Epidermal melanocyte (primary cell): ENCODE measurements at regions not wholly inside any gene's neighbourhood (a gene's known extent, or its start where the extent isn't known, plus 50 kb on each side); places are given as distances from the start of the nearest gene placed in this dataset.
"Not testable (repeated sequence)": the region's sequence is repeated elsewhere in the genome, so short reads cannot be mapped to it uniquely, and the experiment has no call there.

Experiments
- DNase-seq: peaks from one replicate; pipeline ENCODE4 v3.0.0; 2011; ENCODE audit warnings: low spot score; ENCODE audit not compliant: insufficient read length

DNA sequence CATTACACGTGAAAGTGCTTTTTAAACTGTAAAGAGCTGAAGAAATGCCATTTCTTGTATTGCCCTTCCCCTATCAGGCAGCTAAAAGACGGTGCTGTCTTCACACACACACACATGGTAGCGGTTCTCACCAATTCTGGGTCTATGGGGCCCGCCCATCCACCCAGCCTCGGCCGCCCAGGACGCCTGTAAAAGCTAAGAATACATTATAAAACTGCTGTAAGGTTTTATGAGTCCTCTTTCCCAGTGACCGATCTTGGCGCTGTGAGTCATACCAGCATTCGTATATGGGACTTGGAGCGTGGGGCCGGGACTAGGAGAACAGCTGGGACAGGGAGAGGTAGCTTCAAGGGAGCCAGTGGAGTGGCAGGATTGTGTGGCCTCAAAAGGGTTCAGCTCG is 149.7 kb upstream of the CADM1 start:
- no peak for DNase-seq

DNA sequence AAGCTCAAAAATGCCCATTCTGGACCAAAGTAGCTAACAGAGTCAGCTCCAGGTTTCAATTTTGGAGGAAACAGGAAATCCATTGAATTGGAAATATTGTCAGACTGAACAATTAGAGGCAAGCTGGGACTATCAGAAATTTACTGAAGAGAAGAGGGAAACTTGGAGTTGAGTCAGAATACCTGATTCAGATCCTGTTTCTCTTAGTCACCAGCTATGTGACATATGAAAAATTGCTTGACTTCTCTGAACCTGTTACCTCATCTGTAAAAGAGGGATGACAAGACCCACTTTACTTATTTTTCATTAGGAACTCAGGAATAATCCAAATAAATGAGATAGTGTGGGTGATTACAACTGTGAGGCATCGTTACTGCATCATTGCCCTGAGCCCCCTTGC is 148.9 kb upstream of the CADM1 start:
- no peak for DNase-seq

DNA sequence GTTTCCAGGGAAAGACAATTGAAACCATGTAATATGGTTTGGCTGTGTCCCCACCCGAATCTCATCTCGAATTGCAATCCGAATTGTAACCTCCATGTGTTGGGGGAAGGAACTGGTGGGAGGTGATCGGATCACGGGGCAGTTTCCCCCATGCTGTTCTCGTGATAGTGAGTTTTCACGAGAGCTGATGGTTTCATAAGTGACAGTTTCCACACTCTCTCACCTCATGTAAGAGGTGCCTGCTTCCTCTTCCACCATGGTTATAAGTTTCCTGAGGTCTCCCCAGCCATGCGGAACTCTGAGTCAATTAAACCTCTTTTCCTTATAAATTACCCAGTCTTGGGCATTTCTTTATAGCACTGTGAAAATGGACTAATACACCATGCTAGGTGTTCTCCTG is 148.3 kb upstream of the CADM1 start:
- DNase-seq, result no peak

DNA sequence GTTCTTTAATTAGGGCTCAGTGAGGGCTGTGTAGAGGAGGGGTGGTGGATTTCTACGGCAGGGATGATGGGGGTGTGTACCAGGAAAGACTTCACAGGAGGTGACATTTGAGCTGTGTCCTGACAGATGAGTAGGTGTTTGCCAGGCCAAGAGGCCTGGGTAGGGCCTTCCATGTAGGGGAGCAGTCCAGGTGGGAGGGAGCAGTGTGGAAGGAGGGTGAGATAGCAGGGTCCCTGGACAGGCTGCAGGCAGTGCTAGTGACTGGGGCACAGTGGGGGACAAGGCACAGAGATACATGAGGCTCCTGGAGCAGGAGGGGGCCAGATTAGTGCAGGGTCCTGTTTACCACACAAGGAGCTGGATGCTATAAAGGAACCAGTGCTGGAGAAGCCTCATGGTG is 147.9 kb upstream of the CADM1 start:
- DNase-seq, result no peak

DNA sequence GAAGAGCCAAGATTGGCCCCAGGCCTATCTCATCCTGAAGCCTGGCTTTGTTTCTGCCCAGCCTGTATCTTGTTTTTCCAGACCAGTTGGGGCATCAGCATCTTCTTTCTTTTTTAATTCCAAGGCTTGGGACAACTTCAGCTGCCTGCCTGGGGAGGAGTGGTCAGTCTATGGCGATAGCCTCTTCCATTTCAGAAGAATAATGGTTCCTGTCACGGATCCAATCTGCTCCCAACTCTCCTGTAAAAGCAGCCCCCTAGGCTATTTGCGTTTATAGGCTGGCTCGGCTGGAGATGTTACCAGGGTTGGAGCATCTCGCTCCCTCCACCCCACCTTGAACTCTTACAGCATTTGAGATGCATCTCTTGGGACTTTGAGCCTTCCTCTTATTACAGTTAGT is 145.2 kb upstream of the CADM1 start:
- no peak for DNase-seq

DNA sequence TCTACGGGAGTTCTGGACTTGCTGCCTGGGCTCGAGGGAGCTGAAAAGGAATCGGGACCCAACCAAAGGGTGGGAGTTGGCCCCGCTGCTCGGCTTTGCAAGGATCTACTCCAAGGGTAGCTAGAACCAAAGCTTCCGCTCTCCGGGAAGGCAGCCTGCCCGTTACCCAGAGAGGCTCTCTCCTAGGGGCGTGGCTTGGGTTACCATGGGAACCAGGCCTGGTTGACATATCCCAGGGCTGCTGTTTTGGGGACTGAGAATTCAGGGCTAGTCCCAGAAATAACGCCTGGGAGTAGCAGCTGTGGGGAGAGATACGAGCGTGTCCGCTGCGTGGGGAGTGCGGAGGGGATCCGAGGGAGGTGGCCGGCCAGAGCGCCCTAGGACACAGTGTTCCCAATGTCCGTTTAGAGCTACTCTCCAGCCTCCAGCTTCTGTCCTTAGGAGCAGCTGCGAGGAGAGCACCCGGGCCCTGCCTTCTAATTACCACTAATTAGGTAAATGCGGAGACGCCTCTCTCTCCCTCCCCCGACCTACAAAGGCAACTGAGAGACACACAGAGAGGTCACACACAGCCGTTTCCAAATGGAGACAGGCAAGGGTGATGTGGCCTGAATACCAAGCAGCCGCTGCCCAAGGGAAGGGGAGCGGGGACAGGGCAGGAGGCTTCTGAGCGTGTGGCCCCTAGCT is 141.6 kb upstream of the CADM1 start:
- no peak for DNase-seq

DNA sequence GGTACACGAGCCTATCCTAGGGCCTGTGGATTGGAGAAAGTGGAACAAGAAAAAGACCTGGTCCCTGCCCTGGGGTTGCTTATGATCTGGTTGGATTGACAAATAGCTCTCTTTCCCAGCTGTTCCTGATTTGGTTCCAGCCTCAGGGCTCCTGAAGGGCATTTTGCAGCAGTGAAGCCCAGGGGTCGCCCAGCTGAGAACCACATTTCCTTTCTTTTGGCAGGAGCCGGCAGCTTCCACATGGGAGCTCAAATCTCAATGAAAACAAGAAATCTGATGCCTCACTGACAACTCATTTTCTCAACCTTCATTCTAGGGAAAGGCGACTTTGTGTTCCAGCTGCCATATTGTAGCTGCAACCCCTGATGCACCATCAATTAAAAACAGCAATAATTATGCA is 140.6 kb upstream of the CADM1 start:
- DNase-seq, result no peak

DNA sequence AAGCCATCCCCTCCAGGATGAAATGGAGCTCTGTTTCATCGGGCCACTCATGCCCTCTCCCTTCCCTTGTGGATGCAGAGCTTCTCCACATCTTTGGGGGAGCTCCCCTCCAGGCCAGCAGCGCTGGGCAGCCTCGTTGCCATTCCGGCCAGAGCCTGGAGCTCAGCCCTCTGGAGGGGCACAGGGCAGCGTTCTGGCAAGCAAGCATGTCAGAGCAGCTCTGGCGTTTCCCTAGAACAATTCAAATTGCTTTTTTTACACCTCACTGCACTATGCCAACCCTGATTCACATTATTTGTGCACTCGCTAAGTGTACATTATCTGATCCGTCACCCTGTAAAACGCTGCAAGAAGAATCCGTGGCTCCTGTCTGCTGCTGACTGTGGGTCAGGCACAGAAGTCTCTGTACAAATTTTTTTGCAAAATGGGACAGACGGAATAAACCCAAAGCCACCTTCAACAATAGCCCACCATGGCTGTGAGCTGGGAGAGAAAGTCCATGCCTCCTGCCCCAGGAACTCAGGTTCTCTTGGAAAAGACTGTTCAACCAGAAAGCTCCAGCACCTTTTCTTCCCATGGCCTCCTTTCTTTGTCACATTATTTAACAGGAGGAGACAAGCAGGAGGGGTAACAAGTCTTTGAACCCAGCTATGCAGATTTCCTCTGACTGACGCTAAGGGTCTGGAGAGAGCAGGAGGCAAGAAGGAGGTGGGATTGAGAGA is 139.5 kb upstream of the CADM1 start:
- no peak for DNase-seq

DNA sequence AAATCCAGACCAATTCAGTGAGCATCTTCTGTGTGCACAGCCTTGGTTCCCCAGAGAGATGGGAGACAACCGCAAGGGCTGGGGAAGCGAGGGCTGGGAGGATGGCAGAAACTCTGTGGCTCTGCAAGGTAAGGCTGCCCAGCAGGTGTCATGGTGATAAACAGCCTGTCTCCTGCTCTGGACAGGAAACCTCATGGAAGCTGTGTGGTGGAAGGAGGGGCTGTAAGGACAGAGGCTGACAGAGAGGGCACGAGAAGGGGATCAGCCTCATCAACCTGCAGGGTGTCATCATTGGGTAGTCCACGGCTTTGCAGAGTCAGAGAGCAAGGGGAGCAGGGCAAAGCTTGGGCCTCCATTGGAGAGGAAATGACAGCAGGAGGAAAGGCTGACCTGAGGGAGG is 138.4 kb upstream of the CADM1 start:
- DNase-seq, result no peak

DNA sequence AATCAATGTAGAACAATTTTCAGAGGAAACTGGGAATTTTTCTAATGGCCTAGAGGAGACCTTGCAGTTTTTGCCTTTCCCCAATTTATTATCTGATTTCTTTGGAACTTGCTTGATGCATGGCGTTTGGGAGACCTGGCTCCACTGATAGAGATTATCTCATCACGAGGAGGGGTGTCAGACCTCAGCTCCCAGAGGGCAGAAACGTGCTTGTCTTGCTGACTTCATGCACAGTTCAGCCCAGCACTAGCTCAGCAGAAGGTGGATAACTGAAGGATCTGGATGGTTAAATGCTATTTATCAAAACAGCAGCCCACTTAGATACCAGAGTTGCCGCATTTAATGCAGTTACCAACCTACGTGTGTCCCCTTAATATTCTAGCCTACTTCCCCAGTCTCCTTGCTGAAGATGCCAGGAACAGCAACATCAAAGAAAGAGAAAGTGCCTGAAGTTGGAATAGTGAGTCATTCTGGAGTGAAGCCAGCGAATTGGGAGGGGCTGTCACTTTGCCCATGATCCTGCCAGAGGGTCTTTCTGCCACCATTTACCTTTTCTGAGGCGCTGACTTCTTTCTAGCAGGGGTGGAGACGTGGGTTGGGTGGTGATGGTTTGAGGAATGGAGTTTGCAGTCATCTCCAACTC is 133.5 kb upstream of the CADM1 start:
- DNase-seq, result no peak

DNA sequence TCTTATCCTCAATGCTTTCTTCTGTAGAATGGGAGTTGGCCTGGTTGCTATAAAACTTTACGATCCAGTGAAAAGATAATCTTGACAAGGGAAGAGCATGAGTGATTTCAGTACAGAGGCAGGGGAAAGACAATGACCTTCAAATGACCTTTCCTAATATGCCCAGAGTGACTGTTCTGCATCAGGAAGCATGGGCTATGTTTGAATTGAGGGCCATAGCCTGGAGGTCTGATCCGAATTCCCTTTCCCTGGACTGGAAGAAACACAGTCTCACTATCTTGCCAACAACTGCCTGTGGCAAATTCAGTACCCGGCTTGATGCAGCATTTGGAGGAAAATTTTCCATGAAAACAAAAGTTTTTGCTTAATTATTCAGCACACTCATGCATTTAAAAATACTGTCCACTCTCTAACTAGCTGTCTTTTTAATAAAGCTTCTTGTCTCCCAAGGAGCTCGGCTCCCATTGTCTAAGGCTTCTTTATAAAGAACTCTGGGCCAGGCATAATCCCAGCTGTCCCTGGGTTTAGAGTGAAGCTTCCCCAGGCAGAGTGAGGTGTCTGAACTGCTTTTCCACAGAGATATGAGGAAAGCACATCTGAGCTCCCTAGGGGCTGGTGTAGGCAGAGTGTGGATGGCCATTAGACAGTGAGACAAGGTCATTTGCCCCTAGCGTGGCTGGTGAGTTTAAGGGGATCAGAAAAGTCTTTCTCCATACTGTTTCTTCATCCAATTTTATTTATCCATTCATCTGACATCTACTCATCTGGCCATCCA is 132.7 kb upstream of the CADM1 start:
- peak; percentile 66 for DNase-seq

DNA sequence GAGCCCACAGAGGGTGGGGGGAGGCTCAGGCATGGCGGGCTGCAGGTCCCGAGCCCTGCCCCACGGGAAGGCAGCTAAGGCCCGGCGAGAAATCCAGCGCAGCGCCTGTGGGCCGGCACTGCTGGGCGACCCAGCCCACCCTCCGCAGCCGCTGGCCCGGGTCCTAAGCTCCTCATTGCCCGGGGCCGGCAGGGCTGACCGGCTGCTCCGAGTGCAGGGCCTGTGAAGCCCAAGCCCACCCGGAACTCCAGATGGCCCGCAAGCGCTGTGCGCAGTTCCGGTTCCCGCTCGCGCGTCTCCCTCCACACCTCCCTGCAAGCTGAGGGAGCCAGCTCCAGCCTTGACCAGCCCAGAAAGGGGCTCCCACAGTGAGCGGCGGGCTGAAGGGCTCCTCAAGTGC is 129.8 kb upstream of the CADM1 start:
- DNase-seq, result not testable (repeated sequence)

DNA sequence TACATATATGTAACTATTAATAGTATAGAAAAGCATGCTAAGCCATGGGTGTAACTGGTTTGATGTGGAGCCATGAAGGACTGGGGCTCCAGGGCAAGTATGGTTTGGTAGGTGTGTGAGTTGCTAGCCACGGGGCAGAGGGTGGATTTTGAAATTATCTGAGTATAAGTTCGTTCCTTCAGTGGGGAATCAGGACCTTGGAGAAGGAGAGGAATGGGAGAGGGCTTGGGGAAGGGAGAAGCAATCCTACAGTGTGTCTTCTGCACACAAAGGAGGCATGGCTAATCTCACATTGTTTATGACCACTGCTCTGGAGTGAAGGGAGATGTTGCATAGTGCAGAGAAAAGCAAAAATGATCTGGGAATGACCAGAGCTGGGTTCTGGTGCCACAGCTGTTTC is 127.8 kb upstream of the CADM1 start:
- DNase-seq, result no peak

DNA sequence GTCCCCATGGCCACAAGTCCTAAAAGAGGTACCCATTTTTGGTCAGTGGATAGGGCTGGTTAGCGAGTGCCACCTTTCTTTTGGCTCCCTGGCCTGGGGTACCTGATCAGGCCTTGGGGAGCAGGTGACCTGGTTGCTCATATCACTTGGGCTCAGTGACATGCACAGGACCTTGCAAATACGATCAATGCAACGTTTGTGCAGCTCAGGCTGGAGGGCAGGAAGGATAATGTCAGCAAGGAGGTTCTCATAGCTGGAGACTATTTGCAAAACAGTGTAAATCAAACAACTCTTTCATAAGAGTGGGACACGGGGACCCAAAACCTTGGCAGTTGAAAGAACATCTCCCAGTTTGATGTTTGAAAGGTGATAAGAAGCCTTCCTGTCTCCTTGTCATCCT is 127.4 kb upstream of the CADM1 start:
- no peak for DNase-seq

DNA sequence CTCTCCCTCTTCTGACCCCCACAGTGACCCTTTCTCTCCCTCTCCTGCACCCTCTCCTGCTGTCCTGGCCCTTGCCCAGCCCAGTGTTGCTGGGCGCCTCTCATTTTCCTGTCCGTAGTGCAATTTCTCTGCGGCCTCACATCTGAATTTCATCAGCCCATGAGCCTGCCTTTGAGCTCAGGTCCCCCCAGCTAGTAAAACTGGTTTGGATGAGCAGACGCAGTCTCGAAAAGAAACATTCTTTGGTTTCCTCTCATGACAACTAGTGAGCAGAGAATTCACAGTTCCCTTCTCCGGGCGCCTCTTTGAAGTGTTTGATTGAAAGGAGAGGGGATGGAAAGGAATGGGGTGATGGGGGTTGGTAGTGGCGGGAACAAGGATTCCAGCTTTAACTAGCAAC is 126.0 kb upstream of the CADM1 start:
- DNase-seq, result no peak

DNA sequence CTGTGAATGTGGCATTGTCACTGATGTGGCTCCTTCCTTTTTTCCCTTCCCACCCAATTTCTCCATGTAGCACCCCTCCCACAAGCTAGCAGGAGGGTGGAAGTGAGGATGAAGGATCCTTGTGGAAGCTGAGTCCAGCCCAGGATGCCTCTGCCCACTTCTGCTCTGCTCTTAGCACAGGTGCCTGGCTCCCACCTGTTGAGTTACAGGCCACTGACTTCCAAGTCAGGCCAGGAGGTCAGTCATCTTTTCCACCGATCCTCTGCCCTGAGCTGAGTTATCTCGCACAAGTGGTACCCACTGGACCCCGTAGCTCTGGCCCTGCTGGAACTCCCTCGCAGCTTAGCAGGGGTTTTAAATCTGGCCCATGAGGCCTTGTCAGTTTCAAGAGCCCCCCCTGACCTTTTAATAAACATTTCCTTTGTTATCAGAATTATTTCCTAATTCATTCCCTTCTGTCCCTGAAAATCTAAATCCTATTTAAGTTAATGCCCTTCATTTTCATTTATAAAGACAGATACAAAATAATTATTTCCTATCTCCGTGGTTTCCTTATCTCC is 125.3 kb upstream of the CADM1 start:
- no peak for DNase-seq

DNA sequence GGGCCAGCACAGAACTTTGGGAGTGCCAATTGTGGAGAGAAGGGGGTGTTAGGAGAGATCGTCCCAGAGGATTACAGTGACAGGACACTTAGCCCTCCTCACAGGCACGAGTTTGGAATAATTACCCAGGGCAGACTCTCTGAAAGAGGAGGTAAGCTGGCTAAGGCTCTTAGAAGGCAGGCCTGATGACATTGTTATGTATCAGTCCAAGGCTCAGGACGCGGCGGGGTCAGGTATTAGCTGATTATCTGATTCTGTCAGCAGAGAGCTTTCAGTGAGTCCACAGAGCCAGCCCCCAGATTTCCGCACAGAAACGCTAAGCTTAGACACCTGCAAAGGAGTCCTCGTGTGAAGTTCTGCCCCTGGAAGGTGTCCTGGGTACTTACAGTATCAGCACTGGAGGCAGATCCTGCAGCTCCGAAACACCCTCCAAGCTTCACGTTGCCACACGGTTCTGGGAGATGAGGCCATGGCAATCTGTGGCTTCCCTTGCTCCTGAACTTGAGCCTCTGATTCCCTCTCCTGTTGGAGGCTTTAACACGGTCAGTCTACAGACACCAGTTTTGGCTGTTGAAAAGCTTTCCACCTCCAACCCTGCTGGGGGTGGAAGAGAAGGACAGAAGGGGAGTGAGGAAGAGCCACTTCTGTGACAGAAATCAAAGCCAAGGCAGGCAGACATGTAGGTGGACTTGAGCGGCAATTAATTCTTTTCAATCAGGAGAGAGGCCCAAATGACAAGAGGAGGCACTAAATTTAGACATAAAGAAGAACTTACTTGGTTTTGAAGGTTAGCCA is 123.6 kb upstream of the CADM1 start:
- DNase-seq, result no peak

DNA sequence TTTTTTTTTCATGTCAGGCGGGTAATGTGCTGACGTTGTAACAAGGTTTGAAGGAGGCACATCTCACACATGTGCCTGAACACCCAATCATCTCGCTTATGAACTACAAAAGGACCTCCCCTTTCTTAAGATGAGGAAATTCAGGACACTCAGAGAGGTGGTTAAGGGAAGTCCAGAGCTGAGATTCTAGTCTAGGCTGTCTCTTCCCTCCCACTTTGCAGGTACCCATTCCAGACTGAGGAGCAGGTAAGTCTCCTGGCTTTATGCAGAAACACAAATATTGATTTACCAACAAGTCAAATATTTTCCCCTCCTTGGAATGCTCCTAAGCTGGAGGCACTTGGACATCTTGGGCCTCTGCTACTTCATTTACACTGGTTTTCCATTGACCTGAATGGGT is 122.9 kb upstream of the CADM1 start:
- no peak for DNase-seq

DNA sequence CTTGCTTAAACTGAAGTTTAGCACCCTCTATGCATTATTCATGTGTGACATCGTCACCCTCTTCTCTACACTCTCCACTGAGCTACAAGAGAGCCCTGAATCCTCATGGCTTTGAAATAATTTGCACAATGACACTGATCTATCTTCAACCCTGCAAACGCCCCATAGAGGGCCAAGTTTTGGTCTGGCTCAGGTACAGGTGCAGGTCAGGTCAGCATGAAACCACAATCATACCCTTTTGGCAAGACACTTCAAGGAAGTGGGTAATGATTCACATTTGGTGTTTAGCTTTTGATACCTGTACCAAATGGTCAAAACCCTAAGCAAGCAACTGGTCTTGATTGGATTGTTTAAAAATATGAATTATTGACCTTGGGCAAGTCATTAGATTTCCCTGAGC is 122.2 kb upstream of the CADM1 start:
- DNase-seq, result no peak

DNA sequence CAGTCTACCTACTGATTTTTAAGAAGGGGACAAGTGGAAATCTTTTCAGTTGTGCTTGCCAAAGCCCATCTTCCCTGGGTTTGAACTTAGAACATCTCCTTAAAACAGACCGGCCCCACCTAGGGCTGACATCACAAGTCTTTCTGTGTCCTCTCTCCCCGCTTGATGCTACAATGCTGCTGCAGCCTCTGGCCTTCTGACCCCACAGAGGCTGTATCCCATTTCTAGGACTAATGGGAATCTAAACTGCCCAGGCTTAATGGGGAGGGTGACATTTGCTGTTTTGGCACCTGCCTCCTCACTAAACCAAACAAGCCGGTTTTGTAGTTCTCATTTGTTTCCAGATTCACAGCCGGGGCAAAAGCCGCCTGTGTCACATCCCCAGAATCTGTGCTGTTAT is 121.3 kb upstream of the CADM1 start:
- DNase-seq, result no peak

DNA sequence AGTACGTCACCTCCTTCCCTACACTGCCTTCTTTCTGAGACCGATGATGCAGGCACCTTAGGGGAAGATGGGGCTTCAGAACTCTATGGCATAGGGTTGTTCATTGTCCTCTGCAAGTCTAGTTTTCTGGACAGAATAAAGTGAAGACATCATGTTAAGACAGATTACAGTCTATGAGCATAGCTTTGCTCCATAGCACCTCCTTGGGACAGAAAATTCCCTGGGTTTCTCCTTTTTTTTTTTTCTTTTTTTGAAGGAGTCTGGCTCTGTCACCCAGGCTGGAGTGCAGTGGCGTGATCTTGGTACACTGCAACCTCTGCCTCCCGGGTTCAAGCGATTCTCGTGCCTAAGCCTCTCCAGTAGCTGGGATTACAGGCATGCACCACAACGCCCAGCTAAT is 119.8 kb upstream of the CADM1 start:
- no peak for DNase-seq
